HepG2 (cell line): ENCODE measurements at regions not wholly inside any gene's neighbourhood (a gene's known extent, or its start where the extent isn't known, plus 50 kb on each side); places are given as distances from the start of the nearest gene placed in this dataset.

Experiments
- KDM1A ChIP-seq: IDR thresholded peaks from 2 replicates; pipeline ENCODE4 v1.6.1; 2016; ENCODE audit warnings: missing compliant biosample characterization
- TP53 ChIP-seq: sonication (generic); formaldehyde crosslinking; conservative IDR thresholded peaks from 2 replicates; pipeline ENCODE4 v1.4.0; 2020; ENCODE audit warnings: missing genetic modification reagents
- ZBTB7A ChIP-seq: sonication (generic); formaldehyde crosslinking; IDR thresholded peaks from 2 replicates; pipeline ENCODE4 v1.8.0; 2022; ENCODE audit warnings: mild to moderate bottlenecking, missing genetic modification reagents
- ZMYM3 ChIP-seq: sonication (generic); formaldehyde crosslinking; IDR thresholded peaks from 2 replicates; pipeline ENCODE4 v1.5.1; 2020; ENCODE audit warnings: mild to moderate bottlenecking, missing genetic modification reagents

DNA sequence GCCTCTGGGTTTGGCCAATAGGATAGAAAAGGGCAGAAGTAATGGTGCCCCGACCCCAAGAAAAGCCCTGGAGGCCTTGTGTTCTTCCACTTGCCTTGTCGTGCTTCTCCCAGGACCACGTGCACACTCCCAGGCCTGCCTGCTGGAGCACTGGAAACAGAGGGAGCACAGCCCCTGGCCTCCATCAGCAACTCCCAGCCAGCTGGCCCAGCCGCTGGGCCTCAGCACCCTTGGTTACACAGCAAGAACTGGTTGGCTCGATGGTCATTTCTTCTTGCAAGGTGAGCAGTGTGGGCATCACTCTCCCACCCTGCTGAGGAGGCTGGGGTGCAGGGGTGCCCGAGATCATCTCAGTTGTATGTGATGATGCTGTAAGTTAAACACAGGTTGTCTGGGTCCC, 69.2 kb upstream of the CST7 start:
- TF ChIP-seq TP53, result no peak
- TF ChIP-seq ZBTB7A (CRISPR knock-in tag), result no peak
- no peak for TF ChIP-seq KDM1A (CRISPR knock-in tag)
- TF ChIP-seq ZMYM3 (CRISPR knock-in tag), result no peak
